ENCODE measurements at regions not wholly inside any gene's neighbourhood (a gene's known extent, or its start where the extent isn't known, plus 50 kb on each side); places are given as distances from the start of the nearest gene placed in this dataset.

DNA sequence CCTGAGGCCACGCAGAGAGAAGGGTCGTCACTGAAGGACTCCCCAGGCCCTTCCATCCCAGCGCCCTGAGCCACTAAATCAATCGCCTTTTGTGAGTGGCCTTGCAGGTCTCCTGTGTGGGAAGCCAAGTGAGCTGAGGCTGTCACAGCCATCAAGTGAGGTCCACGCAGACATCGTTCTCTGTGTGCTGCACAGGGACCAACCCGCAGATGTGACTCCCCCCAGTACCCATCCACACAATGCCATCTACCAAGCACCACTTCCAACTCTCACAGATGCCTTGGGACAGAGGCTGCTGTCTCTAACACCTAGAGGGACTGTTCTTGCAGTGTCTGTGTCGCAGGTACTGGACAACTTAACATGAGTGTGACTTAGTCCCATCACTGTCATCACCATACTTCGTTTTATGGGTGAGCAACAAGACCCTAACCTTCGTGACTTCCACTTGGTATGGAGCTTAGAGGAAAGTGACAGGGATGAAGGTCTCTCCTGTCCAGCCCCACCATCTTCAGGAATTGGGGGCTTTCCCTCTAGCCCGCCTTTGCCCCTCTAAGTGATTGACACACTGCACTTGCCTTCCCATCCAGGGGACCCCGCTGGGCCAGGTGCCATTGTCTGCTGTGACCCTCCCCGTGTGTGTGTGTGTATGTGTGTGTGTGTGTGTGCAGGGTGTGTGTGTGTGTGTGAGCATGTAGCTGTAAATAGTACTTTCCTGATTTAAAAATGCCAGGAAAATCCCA, 51.4 kb upstream of the TMEM72 start:
- no peak for TF ChIP-seq ATF1 (CRISPR knock-in tag; IDR thresholded peaks at IDR 0.05)
- no peak for TF ChIP-seq TEAD4 (CRISPR knock-in tag; IDR thresholded peaks at IDR 0.05)
